ENCODE measurements at regions not wholly inside any gene's neighbourhood (a gene's known extent, or its start where the extent isn't known, plus 50 kb on each side); places are given as distances from the start of the nearest gene placed in this dataset.

GRCh38 chr22:49197986-49198704, 629.5 kb downstream of the BRD1 start:
- no peak for DNase-seq

GRCh38 chr22:49197505-49197904, 630.2 kb downstream of the BRD1 start:
- no peak for DNase-seq

DNA sequence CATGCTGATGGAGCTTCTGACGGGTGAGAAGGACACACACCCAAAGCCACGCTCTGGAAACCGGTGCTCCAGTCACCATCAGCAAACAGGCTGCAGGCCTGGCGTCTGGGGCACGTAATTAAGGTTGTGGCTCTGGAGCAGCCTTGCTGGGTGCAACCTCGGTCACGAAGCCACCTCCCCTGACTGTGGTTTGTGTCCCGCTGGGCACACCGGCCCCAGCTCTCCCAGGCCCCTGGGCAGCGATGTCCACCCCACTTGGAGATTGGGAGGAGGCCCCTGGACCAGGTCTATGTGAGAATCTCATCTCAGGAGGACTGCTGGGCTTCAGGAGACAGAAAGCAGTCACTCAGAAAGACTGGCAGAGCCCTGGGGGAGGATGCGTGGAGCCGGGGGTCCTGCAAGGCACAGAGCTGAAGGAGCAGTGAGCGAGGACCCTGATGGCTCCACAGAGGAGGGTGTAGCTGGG, 631.6 kb downstream of the BRD1 start:
- DNase-seq, result no peak

- no peak for DNase-seq
These were observed 632.0 kb downstream of the BRD1 start for GRCh38 chr22:49195636-49196035.

DNA sequence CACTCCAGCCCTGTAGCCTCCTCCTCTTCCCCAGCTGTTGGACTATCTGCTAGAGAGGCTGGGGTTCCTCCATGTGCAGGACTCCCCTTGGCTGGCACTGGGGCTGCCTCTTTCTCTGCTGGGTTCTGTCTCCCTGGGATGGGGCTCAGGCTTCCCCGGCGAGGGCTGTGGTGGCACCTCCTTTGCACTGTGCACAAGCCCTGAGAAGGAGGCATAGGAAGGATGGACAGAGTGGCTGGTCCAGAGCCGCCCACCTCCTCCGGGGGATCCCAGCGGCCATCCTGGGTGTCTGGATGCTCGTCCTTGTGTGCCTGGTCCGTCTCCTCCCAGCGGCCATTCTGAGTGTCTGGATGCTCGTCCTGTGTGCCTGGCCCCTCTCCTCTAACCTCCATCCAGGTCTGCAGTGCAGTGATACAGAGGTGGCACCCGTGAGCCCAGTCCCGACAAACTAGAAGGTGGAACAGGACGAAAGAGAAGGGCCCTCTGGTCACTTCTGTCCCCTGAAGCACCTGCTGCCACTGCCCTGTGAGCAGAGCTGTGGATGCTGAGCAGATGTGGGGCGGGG, 633.7 kb downstream of the BRD1 start:
- DNase-seq, result no peak

DNA sequence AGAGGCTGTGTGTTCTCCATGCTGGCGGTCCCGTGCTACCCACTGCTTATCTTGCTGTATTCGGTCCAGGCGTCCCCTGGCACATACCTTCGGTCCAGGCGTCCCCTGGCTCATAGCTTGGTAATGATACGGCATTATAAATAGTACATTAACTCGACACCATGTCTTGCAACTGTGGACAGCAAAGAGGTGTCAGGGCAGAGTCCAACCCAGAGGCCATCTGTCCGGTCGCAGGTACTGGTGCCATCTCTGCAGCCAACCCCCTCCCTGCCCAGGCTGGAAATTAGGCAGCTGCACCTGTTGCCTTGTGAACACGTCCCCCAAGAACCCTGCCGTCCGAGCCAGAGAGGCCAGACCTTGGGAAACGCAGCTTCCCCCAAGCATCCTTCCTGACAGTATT, 634.3 kb downstream of the BRD1 start:
- no peak for DNase-seq

GRCh38 chr22:49192857-49193250, 634.8 kb downstream of the BRD1 start:
- DNase-seq, result no peak

- DNase-seq, result no peak
These were observed 635.4 kb downstream of the BRD1 start for GRCh38 chr22:49192180-49192856.

DNA sequence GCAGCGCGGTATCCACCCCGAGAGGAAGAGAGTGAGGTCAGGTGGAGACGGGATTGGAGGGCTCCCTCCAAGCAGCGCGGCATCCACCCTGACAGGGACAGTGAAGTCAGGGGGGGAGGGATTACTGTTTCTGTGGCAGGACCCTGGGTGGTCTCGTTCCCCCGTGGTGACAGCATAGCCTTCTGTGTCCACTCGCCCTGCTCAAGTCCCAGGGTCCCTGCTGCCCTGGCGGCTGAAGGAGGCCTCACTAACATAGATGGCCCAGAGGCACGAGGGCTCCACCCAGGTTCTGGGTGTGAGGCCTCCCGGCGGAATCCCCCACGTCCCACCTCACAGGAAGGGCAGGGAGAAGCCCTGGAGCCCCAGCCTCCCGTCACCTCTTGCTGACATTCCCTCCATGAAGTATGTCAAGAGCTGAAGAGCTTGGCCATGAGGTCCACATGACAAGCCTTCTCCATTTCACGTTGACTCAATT, 636.1 kb downstream of the BRD1 start:
- DNase-seq, result no peak

DNA sequence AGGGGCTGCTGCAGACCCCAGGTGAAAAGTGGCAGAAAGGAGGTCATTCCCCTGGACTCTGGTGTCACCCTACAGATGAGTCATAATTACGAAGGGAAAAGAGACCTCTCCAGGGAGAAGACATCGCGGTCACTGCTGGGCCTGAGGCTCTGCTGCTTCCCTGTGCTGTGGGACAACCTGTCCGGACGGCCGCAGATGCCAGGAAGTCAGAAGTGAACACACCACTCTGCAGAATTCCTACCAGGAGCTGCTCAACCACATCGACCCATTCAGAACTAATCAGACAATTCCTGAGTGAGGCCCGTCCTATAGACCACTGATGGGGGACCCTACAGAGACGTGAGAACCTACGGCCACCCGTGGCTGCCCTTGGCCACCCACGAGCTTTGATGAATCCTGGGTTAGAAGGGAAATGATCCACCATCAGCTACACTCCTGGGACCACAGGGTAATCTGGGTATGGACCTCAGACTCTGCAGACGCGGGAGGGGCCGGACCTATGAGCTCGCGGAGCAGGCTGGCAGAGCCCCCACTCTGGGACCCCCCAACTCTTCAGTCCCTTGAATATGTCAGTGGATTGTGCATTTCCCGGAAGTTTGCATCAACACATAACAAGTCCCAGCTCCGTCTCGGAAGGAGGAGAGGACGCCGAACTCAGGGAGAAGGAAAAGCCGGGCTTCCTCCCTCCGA, 636.7 kb downstream of the BRD1 start:
- DNase-seq, result no peak

DNA sequence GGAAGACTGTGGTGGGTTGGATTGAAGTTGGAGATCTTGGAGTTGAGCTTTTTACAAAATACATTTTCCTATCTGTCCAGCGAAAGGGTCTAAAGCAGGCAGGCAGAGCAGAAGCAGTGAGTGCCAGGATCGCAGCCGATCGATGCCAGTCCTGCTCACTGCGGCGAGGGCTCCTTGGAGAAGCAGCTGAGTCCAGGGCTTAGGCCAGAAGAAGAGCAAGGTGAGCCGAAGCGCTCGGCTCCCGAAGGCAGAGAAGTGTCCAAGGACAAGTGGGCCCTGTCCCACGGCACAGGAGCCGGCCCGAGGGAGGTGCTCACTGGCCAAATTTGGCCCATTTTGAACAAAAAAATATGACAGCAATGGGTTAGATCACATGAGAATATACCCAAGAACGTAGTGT, 637.8 kb downstream of the BRD1 start:
- no peak for DNase-seq

DNA sequence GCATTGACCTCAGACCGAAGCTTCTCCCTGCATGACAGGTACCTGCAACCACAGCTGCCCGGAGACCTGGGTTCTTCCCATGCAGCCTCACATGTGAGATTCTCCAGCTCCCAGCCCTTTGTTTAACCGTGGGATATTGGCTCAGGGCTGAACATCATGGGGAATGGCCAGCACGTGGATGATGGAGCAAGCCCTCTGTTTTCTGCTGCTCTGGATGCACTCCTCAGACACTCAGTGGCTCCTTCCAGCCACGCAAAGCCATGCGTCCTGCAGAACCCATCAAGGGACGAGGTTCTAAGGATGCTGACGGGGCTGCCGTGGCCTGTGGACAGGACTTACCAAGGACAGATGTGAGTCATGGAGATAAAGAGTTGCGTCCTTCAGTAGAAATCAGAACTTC, 639.1 kb downstream of the BRD1 start:
- DNase-seq, result no peak

GRCh38 chr22:49188091-49188490, 639.6 kb downstream of the BRD1 start:
- DNase-seq, result no peak

- no peak for DNase-seq
These were observed 640.9 kb downstream of the BRD1 start for GRCh38 chr22:49186762-49187161.

DNA sequence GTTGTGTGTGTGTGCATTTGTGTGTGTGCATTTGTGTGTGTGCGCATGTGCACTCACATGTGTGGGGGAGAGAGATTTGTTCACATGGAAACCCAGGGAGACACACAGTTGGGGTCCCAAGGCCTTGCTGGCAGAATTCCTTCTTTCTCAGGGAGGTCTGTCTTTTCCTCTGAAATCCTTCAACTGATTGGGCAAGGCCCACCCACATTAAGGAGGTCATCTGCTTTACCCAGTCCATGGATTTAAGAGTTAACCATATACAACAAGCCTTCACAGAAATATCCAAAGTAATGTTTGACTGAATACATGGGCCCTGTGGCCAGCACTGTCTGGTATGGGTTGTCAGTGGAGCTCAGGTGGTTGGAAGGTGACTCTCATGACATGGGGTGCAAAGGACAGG, 641.4 kb downstream of the BRD1 start:
- no peak for DNase-seq

GRCh38 chr22:49185312-49185969, 642.2 kb downstream of the BRD1 start:
- DNase-seq, result no peak

- no peak for DNase-seq
These were observed 642.9 kb downstream of the BRD1 start for GRCh38 chr22:49184736-49185135.

DNA sequence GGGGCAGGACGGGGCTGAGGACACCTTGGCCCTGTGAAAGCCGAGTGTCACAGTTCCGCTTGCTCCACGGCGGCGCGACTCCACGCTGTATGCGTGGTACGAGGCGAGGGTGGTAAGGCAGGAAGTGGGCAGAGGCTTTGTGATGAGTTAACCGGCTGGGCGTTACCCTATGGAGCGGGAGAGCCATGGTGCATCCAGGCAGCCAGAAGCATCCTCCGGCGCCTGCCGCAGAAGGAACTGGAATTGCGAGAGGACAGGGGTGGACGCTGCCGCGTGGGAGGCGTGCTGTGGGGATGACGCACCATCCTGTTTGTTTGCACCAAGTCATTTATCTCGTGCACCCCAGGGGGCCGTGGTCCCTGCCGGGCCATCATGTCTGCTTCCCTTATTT, 643.9 kb downstream of the BRD1 start:
- DNase-seq, result no peak

DNA sequence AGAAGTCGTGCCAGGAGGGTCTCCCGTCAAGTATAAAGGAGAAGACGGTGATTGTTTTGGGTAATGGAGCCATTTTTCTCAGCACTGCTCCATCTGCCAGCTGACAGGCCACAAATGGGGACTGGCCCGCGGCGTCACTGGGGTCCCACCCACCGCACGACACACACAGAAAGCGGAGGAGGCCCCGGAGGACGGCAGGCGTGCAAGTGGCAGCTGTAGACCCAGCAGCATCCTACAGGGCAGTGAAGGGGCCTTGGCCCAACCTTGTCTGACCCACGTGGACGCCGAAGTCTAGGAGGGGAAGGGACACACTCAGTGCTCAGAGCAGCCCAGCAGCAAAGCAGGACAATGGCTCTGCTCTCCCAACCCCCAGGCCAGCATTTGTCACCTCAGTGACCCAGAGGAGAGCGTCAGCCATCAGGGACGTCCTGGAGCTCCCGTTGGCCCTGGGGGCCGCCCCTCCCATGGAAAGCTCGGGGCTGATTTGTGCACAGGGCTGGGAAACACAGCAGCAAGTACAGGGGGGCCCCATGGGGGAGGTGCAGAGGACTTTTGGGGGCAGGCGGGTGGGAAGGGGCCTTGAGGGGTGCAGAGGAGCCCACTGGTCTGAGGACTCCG, 644.4 kb downstream of the BRD1 start:
- no peak for DNase-seq

DNA sequence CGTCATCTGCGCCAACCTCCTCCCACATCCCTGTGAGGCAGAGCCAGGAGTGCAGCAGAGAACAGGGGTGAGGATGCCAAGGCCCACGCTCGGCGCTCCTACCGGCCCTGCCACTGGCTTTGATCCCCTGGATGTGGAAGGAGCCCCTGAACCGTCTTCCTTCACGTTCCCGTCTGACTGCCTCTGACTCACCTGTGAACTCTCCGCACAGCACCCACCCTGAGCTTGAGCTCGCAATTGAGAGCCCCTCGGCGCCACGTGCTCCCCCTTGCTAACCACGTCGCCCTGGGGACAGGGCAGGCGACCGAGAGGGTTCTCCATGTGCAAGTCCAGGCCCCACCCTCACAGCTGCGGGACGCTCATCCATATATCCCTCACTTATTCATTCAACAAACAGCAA, 645.3 kb downstream of the BRD1 start:
- DNase-seq, result no peak

DNA sequence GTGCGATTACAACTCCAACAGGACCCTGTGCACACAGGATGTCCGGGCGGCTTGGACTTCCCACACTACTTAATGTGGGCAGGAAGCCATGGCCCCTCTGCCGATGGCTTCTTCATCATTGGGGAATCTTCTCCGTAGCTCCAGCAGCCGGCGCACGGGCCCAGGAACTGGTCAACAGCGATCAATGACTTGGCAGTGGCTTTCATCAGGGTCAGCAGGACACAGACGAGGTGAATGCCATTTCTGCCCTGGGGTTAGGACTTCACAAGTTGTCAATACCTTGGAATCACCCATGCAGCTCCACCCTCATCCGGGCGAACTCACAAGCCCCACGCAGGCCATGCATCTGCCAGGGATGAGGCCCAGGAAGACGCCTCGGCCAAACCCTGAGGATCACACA, 645.7 kb downstream of the BRD1 start:
- no peak for DNase-seq

DNA sequence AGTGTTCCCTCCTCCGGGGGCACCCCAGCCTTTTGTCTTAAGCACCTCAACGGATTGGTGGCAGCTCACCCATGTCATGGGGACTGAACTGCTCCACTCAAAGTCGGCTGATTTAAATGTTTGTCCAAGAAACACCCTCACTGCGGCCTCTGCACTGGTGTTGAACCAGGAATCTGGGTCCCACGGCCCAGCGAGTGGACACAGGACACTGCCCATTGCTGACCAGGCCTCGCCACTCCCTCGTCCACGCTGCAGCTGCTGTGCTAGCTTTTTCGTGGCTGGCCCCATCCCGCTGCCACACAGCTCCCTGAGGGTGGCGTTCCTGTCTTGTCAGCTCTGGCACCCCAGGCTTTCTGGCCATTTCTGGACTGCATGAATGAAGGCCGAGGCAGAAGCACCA, 646.2 kb downstream of the BRD1 start:
- no peak for DNase-seq

- DNase-seq, result no peak
These were observed 647.0 kb downstream of the BRD1 start for GRCh38 chr22:49180683-49181024.
